OCI-LY3 (cell line): ENCODE measurements at regions not wholly inside any gene's neighbourhood (a gene's known extent, or its start where the extent isn't known, plus 50 kb on each side); places are given as distances from the start of the nearest gene placed in this dataset.

Experiments
- EZH2phosphoT487 ChIP-seq: fragments of 200-600 bp; shearing (Covaris generic); IDR thresholded peaks from 2 replicates; pipeline ENCODE4 v1.6.1; 2018; ENCODE audit warnings: antibody characterized with exemption, mixed run types, low read depth
- TF ChIP-seq, protein P1 (sequence below): fragments of 200-600, 300-600 bp; sonication (generic); IDR thresholded peaks from 2 replicates; pipeline ENCODE4 v1.5.1; 2014; ENCODE audit warnings: antibody characterized with exemption, low read length, low read depth

DNA sequence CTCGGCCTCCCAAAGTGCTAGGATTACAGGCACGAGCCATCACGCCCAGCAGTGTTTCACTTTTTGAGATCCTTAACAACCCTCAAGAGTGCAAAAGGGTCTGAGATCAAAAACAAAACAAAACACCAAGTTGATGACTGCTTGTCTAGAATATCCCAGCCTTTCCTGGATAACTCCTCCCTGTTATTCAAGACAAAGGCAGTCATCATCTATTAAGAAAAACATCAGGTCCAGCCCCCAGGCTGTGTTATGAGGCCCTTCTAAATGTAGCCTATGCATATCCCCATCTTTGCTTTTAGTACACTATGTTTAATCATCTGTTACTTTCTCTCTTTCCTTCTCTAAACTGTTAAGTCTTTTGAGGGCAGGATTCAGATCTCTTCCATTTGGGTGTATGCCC, 150.1 kb upstream of the FHIT start:
- TF ChIP-seq, protein P1, sequence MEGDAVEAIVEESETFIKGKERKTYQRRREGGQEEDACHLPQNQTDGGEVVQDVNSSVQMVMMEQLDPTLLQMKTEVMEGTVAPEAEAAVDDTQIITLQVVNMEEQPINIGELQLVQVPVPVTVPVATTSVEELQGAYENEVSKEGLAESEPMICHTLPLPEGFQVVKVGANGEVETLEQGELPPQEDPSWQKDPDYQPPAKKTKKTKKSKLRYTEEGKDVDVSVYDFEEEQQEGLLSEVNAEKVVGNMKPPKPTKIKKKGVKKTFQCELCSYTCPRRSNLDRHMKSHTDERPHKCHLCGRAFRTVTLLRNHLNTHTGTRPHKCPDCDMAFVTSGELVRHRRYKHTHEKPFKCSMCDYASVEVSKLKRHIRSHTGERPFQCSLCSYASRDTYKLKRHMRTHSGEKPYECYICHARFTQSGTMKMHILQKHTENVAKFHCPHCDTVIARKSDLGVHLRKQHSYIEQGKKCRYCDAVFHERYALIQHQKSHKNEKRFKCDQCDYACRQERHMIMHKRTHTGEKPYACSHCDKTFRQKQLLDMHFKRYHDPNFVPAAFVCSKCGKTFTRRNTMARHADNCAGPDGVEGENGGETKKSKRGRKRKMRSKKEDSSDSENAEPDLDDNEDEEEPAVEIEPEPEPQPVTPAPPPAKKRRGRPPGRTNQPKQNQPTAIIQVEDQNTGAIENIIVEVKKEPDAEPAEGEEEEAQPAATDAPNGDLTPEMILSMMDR = no peak
- TF ChIP-seq EZH2phosphoT487 = no peak
